Spleen (tissue), 11 donors: ENCODE measurements at regions not wholly inside any gene's neighbourhood (a gene's known extent, or its start where the extent isn't known, plus 50 kb on each side); places are given as distances from the start of the nearest gene placed in this dataset.

ENCODE experiments used
- DNase-seq: peaks from one replicate; pipeline ENCODE4 v3.0.0-alpha.2; 2020
- H3K27ac ChIP-seq, 8 donors: fragments of 200-600 bp; sonication (generic) in 7 of 8; 1 replicate in 4 of 8; 2 replicates in 4 of 8; pipeline versions ENCODE4 v1.5.0 to v1.8.0; 2016 to 2021; ENCODE audit warnings: inconsistent platforms in 4 of 8, mild to moderate bottlenecking in 4 of 8, moderate library complexity in 1 of 8
- H3K27me3 ChIP-seq, 7 donors: fragments of 200-600 bp; sonication (generic) in 6 of 7; replicated peaks in 1 of 7; 1 replicate in 4 of 7; 2 replicates in 3 of 7; pipeline versions ENCODE4 v1.5.0 to v1.8.0; 2016 to 2021; ENCODE audit warnings: inconsistent platforms in 3 of 7, mild to moderate bottlenecking in 1 of 7
- H3K36me3 ChIP-seq, 6 donors: fragments of 200-600 bp; sonication (generic) in 5 of 6; 1 replicate in 4 of 6; 2 replicates in 2 of 6; pipeline versions ENCODE4 v1.5.0 to v1.8.0; 2016 to 2021; ENCODE audit warnings: inconsistent platforms in 2 of 6
- H3K4me1 ChIP-seq, 6 donors: fragments of 200-600 bp; sonication (generic) in 5 of 6; 1 replicate in 3 of 6; 2 replicates in 3 of 6; pipeline versions ENCODE4 v1.5.0 to v1.8.0; 2016 to 2021; ENCODE audit warnings: inconsistent platforms in 3 of 6
- H3K4me3 ChIP-seq, 8 donors: fragments of 200-600 bp; sonication (generic) in 7 of 8; 1 replicate in 4 of 8; 2 replicates in 4 of 8; pipeline versions ENCODE4 v1.5.0 to v1.8.0; 2016 to 2021; ENCODE audit warnings: inconsistent platforms in 4 of 8, mild to moderate bottlenecking in 4 of 8, moderate library complexity in 2 of 8
- H3K9me3 ChIP-seq, 8 donors: fragments of 200-600 bp; sonication (generic) in 7 of 8; 1 replicate in 4 of 8; 2 replicates in 4 of 8; pipeline versions ENCODE4 v1.5.0 to v1.8.0; 2016 to 2021; ENCODE audit warnings: inconsistent platforms in 4 of 8
- POLR2A ChIP-seq, 3 donors: fragments of 450-650 bp; IDR thresholded peaks; one replicate each; pipeline ENCODE4 v1.5.1; 2017; ENCODE audit warnings: antibody characterized with exemption in 3 of 3, mild to moderate bottlenecking in 1 of 3
- POLR2AphosphoS5 ChIP-seq, 3 donors: sonication (generic); formaldehyde crosslinking; IDR thresholded peaks; one replicate each; pipeline ENCODE4 v1.5.1; 2017; ENCODE audit warnings: antibody characterized with exemption in 3 of 3
- WGBS, 5 donors: extraction: QIAGEN DNeasy Blood & Tissue Kit in 3 of 5; methylation state at CpG; one replicate each; pipeline versions ENCODE4 v1.1.5 to v1.1.7; 2013 to 2018; 5-methylcytosine and 5-hydroxymethylcytosine counted together
- intact Hi-C: fragments of 100-400 bp; cut with DNase I; formaldehyde crosslinking; loops from one replicate; pipeline ENCODE4 v1.15.0; 2023; ENCODE audit warnings: low total_unique reads
- TF ChIP-seq, protein P1 (sequence below), 11 experiments: fragments of 200-600 bp in 7 of 11; fragments of 450-650 bp in 4 of 11; sonication (generic) in 4 of 11; IDR thresholded peaks in 8 of 11; conservative IDR thresholded peaks in 3 of 11; 1 replicate in 7 of 11; 2 replicates in 4 of 11; pipeline versions ENCODE4 v1.4.0 to v1.8.0; 2016 to 2021; ENCODE audit warnings: antibody characterized with exemption in 11 of 11, inconsistent platforms in 4 of 11, mild to moderate bottlenecking in 1 of 11
- donor health status: healthy with polysubstance abuse.
- donor health status: DM: no; HTN: no; CAD: no; lungs with moderate emphysema.
- donor health status: DM: no; HTN: no; CAD: no.
- donor health status: Bipolar disorder and iron deficiency.
- donor health status: healthy.
- donor health status: DM: no; HTN: no; CAD: no.
- donor health status: DM: yes; HTN: yes; CAD: no.

DNA sequence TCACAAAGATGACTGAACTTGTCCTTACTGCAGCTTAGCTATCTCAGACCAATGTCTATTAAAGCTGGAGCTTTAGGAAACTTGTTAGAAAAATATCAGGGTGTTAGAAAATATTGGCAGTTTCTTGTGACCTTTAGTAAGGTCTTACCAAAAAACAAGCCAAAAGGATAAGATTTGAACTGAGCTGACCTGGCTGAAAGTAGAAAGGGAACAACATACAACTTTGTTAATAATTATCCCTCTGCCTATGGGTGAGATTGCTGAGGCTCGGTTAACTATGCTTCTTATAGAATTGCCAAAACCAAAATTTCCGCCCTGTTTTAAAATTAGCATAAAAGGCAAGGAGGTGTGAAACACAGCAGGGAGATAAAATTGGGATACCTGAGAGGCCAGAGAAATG is 73.8 kb downstream of the DHRS2 start:
- Histone ChIP-seq H3K27me3 (peaks cover 0 to 6% (median 0%) of the 10 kb centered on the region in 7 donors), H3K4me3 (no peak overlapping the region), H3K27ac (no peak overlapping the region), H3K4me1 (no peaks in the 10 kb centered on the region), H3K9me3 (peaks cover 0 to 23% (median 8%) of the 10 kb centered on the region in 8 donors), H3K36me3 (no peaks in the 10 kb centered on the region)
- DNase-seq, result no peak
- intact Hi-C loops, result no loop called here
- WGBS, 5 donors, result 69 to 94% (median 72%) methylated on average over 2 of the region's 2 CpGs
- no peak for TF ChIP-seq POLR2AphosphoS5 (IDR thresholded peaks at IDR 0.05)
- TF ChIP-seq, protein P1, sequence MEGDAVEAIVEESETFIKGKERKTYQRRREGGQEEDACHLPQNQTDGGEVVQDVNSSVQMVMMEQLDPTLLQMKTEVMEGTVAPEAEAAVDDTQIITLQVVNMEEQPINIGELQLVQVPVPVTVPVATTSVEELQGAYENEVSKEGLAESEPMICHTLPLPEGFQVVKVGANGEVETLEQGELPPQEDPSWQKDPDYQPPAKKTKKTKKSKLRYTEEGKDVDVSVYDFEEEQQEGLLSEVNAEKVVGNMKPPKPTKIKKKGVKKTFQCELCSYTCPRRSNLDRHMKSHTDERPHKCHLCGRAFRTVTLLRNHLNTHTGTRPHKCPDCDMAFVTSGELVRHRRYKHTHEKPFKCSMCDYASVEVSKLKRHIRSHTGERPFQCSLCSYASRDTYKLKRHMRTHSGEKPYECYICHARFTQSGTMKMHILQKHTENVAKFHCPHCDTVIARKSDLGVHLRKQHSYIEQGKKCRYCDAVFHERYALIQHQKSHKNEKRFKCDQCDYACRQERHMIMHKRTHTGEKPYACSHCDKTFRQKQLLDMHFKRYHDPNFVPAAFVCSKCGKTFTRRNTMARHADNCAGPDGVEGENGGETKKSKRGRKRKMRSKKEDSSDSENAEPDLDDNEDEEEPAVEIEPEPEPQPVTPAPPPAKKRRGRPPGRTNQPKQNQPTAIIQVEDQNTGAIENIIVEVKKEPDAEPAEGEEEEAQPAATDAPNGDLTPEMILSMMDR (IDR thresholded peaks at IDR 0.05 in 8 of 11, conservative IDR thresholded peaks at IDR 0.05 in 3 of 11), result no peak
- TF ChIP-seq POLR2A (IDR thresholded peaks at IDR 0.05), result no peak

DNA sequence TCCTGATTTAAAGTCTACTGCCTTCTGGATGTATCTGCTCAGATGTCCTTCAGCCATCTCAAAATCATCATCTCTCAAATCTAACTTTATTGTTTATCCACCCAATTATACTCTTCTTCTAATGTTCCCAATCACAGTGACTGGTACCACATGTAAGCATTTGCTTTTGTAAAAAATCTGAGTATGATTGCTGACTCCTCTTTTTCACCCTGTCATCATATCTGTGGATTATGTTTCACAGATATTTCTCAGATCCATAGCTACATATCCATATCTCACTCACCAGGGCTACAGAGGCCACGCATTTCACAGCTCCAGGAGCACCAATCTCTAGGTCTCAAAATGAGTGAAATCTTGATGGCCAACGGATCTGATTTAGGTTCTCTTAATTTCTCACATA is 76.1 kb downstream of the DHRS2 start:
- H3K4me1 ChIP-seq, result no peaks in the 10 kb centered on the region
- no peak overlapping the region for H3K4me3 ChIP-seq
- peaks cover 0 to 10% (median 0%) of the 10 kb centered on the region in 7 donors for H3K27me3 ChIP-seq
- intact Hi-C loops, result no loop called here
- no peaks in the 10 kb centered on the region for H3K36me3 ChIP-seq
- no peak overlapping the region for H3K27ac ChIP-seq
- peaks cover 0 to 4% (median 0%) of the 10 kb centered on the region in 8 donors for H3K9me3 ChIP-seq
- DNase-seq, result no peak
- TF ChIP-seq POLR2AphosphoS5 (IDR thresholded peaks at IDR 0.05), result no peak
- TF ChIP-seq, protein P1 (IDR thresholded peaks at IDR 0.05 in 8 of 11, conservative IDR thresholded peaks at IDR 0.05 in 3 of 11), result no peak
- WGBS, 5 donors, result 76 to 87% (median 83%) methylated on average over 2 of the region's 2 CpGs

DNA sequence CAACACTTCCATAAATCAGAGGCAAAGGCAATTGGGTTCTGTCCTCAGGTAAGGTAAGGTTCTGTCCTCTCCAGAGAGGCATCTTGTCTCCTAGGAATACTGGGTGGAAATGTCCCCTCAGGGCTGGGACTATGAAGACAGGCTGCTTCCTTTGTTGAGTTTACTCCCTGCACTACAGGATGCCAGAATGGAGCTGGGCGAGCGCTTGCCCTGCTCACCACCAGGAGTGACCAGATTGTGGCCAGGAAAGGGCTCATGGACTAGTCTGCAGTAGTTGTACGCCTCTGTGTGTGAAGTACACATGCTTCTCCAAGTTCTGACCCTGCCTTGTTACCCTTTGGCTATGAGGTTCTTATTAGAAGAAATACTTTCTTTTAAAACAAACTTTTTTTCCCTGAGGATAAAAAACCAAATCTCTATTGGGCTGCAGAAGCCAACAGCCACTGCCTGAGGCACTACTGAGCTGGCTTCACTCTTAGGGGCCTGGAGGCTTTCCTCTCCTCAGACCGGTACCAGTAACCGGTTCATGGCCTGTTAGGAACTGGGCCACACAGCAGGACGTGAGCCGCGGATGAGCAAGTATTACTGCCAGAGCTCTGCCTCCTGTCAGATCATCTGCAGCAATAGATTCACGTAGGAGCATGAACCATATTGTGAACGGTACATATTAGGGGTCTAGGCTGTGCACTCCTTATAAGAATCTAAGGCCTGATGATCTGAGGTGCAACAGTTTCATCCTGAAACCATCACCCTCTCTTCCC is 83.2 kb downstream of the DHRS2 start:
- H3K4me3 ChIP-seq, result no peak overlapping the region
- TF ChIP-seq POLR2A (IDR thresholded peaks at IDR 0.05) (no peak), POLR2AphosphoS5 (IDR thresholded peaks at IDR 0.05) (no peak)
- TF ChIP-seq, protein P1 (IDR thresholded peaks at IDR 0.05 in 8 of 11, conservative IDR thresholded peaks at IDR 0.05 in 3 of 11), result no peak
- no peak overlapping the region for H3K27ac ChIP-seq
- intact Hi-C loops, result no loop called here
- no peaks in the 10 kb centered on the region for H3K4me1 ChIP-seq
- no peak for DNase-seq
- no peaks in the 10 kb centered on the region for H3K36me3 ChIP-seq
- H3K27me3 ChIP-seq, result peaks cover 0 to 6% (median 0%) of the 10 kb centered on the region in 7 donors
- no peaks in the 10 kb centered on the region for H3K9me3 ChIP-seq
- WGBS, 5 donors, result 88 to 94% (median 92%) methylated on average over 10 of the region's 10 CpGs

DNA sequence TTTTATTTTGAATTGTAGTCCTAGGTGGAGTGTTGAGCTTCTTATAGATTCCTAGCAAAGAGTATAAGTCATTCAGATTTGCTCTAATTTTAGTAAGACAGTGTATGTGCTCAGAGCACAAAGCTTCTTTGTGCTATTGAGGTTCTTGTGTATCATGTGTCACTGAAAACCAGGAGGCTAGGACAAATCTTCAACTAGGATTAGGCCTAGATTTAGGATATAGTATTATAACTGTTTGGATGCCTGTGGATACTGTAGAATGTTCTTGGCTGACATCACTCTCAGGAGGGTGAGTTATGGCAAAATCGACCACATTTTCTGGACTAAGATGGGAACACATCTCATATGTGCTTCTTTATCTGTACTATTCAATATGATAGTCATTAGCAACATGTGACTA is 86.5 kb downstream of the DHRS2 start:
- intact Hi-C loops, result no loop called here

More for the DNA sequence above, 86.5 kb downstream of the DHRS2 start:
- Histone ChIP-seq H3K4me1 (no peaks in the 10 kb centered on the region), H3K36me3 (no peaks in the 10 kb centered on the region), H3K27me3 (no peaks in the 10 kb centered on the region), H3K27ac (no peak overlapping the region), H3K9me3 (no peaks in the 10 kb centered on the region), H3K4me3 (no peak overlapping the region)
- no peak for TF ChIP-seq POLR2AphosphoS5 (IDR thresholded peaks at IDR 0.05)
- TF ChIP-seq POLR2A (IDR thresholded peaks at IDR 0.05), result no peak
- TF ChIP-seq, protein P1 (IDR thresholded peaks at IDR 0.05 in 8 of 11, conservative IDR thresholded peaks at IDR 0.05 in 3 of 11), result no peak
- 44 to 83% (median 54%) methylated on average over 1 of the region's 1 CpG for WGBS, 5 donors
- DNase-seq, result no peak
